BE2C (cell line): ENCODE measurements at regions not wholly inside any gene's neighbourhood (a gene's known extent, or its start where the extent isn't known, plus 50 kb on each side); places are given as distances from the start of the nearest gene placed in this dataset.

Experiments used
- DNase-seq: peaks from one replicate; pipeline ENCODE4 v3.0.0-alpha.2; 2020
- H3K27me3 ChIP-seq: fragments of 250-450 bp; sonication (Bioruptor Pico); 2 replicates; pipeline ENCODE4 v1.5.1; 2020; ENCODE audit warnings: mild to moderate bottlenecking
- H3K36me3 ChIP-seq: fragments of 250-450 bp; sonication (Bioruptor Pico); 2 replicates; pipeline ENCODE4 v1.5.1; 2020; ENCODE audit warnings: mild to moderate bottlenecking
- H3K4me1 ChIP-seq: fragments of 250-450 bp; sonication (Bioruptor Pico); 2 replicates; pipeline ENCODE4 v1.5.1; 2020
- H3K4me3 ChIP-seq: 2 replicates; pipeline ENCODE4 v1.5.1; 2011; ENCODE audit warnings: low read depth, low read length
- H3K9me3 ChIP-seq: fragments of 250-450 bp; sonication (Bioruptor Pico); 2 replicates; pipeline ENCODE4 v1.5.1; 2020
- TF ChIP-seq, protein P1 (sequence below): IDR thresholded peaks from 2 replicates; pipeline ENCODE4 v1.5.1; 2012; ENCODE audit warnings: mild to moderate bottlenecking, low read depth, low read length

DNA sequence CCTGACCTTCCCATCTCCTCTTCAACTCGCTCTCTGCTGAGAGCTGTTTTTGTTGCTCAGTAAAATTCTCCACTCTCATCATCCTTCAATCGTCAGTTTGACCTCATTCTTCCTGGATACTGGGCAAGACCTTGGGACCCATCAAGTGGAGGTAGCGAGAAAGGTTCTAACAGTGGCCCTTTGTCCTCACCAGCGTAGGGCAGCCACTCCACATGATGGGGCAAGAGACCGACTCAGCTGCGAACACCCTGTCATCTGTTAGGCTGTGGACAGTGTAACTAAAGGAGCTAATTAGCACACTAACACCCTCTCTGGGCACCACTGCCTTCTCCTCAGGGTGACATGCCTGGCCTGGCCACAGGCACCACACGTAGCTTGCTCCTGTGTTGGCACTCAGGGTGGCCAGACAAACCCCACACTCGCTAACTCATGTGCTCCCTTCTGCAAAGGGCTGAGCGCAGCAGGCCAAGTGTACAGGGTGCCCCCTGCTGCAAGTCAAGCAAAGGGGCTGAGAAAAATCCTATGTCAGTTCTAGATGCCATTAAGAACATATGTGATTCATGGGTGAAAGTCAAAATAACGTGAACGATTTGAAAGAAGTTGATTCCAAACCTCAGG, 1216.0 kb downstream of the SLITRK5 start:
- no peak overlapping the region for H3K4me3 ChIP-seq
- H3K27me3 ChIP-seq = no peaks in the 10 kb centered on the region
- TF ChIP-seq, protein P1, sequence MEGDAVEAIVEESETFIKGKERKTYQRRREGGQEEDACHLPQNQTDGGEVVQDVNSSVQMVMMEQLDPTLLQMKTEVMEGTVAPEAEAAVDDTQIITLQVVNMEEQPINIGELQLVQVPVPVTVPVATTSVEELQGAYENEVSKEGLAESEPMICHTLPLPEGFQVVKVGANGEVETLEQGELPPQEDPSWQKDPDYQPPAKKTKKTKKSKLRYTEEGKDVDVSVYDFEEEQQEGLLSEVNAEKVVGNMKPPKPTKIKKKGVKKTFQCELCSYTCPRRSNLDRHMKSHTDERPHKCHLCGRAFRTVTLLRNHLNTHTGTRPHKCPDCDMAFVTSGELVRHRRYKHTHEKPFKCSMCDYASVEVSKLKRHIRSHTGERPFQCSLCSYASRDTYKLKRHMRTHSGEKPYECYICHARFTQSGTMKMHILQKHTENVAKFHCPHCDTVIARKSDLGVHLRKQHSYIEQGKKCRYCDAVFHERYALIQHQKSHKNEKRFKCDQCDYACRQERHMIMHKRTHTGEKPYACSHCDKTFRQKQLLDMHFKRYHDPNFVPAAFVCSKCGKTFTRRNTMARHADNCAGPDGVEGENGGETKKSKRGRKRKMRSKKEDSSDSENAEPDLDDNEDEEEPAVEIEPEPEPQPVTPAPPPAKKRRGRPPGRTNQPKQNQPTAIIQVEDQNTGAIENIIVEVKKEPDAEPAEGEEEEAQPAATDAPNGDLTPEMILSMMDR = peak; percentile 45
- H3K4me1 ChIP-seq = no peaks in the 10 kb centered on the region
- peak; percentile 15 for DNase-seq
- H3K9me3 ChIP-seq = no peaks in the 10 kb centered on the region
- no peaks in the 10 kb centered on the region for H3K36me3 ChIP-seq

- no peak overlapping the region for H3K4me3 ChIP-seq
- no peaks in the 10 kb centered on the region for H3K36me3 ChIP-seq
- H3K4me1 ChIP-seq = no peaks in the 10 kb centered on the region
- TF ChIP-seq, protein P1 = no peak
- peak; percentile 56 for DNase-seq
- H3K9me3 ChIP-seq = no peaks in the 10 kb centered on the region
- H3K27me3 ChIP-seq = no peaks in the 10 kb centered on the region
These were observed 1224.2 kb downstream of the SLITRK5 start for GRCh38 chr13:88895261-88895941.

DNA sequence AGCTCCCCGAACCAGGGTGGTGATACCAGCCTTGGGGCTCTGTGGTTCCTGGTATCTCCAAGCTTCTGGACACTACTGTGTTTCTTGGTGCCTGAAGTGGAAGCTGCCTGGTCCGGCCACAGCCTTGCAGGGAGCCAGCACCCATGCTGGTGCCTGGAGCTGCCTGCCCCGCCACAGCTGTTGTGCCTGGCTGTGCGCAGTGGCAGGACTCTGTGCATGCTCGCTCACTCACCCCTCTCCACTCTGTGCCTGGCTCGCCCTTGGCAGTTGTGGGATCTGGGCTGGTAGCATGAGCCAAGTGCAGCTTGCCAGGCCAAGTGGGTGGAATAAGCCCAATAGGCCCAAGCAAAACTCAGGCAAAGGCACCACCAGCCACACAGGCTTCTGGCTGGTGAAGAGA, 1225.3 kb downstream of the SLITRK5 start:
- H3K36me3 ChIP-seq = no peaks in the 10 kb centered on the region
- H3K9me3 ChIP-seq = no peaks in the 10 kb centered on the region
- no peaks in the 10 kb centered on the region for H3K27me3 ChIP-seq
- no peak overlapping the region for H3K4me3 ChIP-seq
- no peaks in the 10 kb centered on the region for H3K4me1 ChIP-seq
- DNase-seq = no peak
- TF ChIP-seq, protein P1 = no peak

- DNase-seq = peak; percentile 24
- Histone ChIP-seq H3K27me3 (no peaks in the 10 kb centered on the region), H3K4me3 (no peak overlapping the region), H3K9me3 (no peaks in the 10 kb centered on the region), H3K4me1 (no peaks in the 10 kb centered on the region), H3K36me3 (no peaks in the 10 kb centered on the region)
- TF ChIP-seq, protein P1 = no peak
These were observed 1237.8 kb downstream of the SLITRK5 start for GRCh38 chr13:88908961-88909441.

- TF ChIP-seq, protein P1 = no peak
These were observed 1248.9 kb downstream of the SLITRK5 start for GRCh38 chr13:88919970-88920628.

More at GRCh38 chr13:88919970-88920628, 1248.9 kb downstream of the SLITRK5 start:
- Histone ChIP-seq H3K9me3 (no peaks in the 10 kb centered on the region), H3K27me3 (no peaks in the 10 kb centered on the region), H3K36me3 (no peaks in the 10 kb centered on the region), H3K4me1 (no peaks in the 10 kb centered on the region), H3K4me3 (no peak overlapping the region)
- no peak for DNase-seq
